ENCODE measurements at regions not wholly inside any gene's neighbourhood (a gene's known extent, or its start where the extent isn't known, plus 50 kb on each side); places are given as distances from the start of the nearest gene placed in this dataset.

- POLR2A ChIA-PET, result no interaction called here
Observed at GRCh38 chr13:53901593-53901992, 873.0 kb downstream of the OLFM4 start.

GRCh38 chr13:53907891-53908290 lies 879.3 kb downstream of the OLFM4 start:
- DNase-seq, result no peak
- no peak overlapping the region for H3K27ac ChIP-seq (ENCODE audit: low read depth, low read length)
- H3K4me3 Mint-ChIP-seq, result no peak overlapping the region
- H3K4me3 ChIP-seq (ENCODE audit: low read length), result no peak overlapping the region
- no peaks in the 10 kb centered on the region for H3K9me3 ChIP-seq (ENCODE audit: low read length)
- CTCF ChIA-PET, result no interaction called here
- H3K9me3 Mint-ChIP-seq, result peaks cover 1 to 36% (median 8%) of the 10 kb centered on the region in 5 donors
- POLR2A ChIA-PET, result no interaction called here
- H3K4me1 Mint-ChIP-seq, result no peaks in the 10 kb centered on the region
- no peak overlapping the region for H3K27ac Mint-ChIP-seq
- H3K27me3 ChIP-seq (ENCODE audit: insufficient read depth, low read length, poor library complexity, severe bottlenecking), result no peaks in the 10 kb centered on the region
- H3K36me3 ChIP-seq (ENCODE audit: insufficient read depth, low read length), result no peaks in the 10 kb centered on the region
- no peaks in the 10 kb centered on the region for H3K4me1 ChIP-seq (ENCODE audit: insufficient read depth, low read length)
- H3K27me3 Mint-ChIP-seq, result no peaks in the 10 kb centered on the region
- H3K36me3 Mint-ChIP-seq, result no peaks in the 10 kb centered on the region

More at GRCh38 chr13:53901593-53901992, 873.0 kb downstream of the OLFM4 start:
- Mint-ChIP-seq H3K27ac (no peak overlapping the region), H3K4me1 (no peaks in the 10 kb centered on the region), H3K36me3 (no peaks in the 10 kb centered on the region), H3K27me3 (no peaks in the 10 kb centered on the region), H3K4me3 (no peak overlapping the region), H3K9me3 (peaks cover 3 to 32% (median 18%) of the 10 kb centered on the region in 5 donors)
- Histone ChIP-seq H3K9me3 (ENCODE audit: low read length) (no peaks in the 10 kb centered on the region), H3K4me1 (ENCODE audit: insufficient read depth, low read length) (no peaks in the 10 kb centered on the region), H3K27ac (ENCODE audit: low read depth, low read length) (no peak overlapping the region), H3K4me3 (ENCODE audit: low read length) (no peak overlapping the region), H3K27me3 (ENCODE audit: insufficient read depth, low read length, poor library complexity, severe bottlenecking) (no peaks in the 10 kb centered on the region), H3K36me3 (ENCODE audit: insufficient read depth, low read length) (no peaks in the 10 kb centered on the region)
- CTCF ChIA-PET, result no interaction called here
- no peak for DNase-seq

- H3K4me3 ChIP-seq (ENCODE audit: low read length), result no peak overlapping the region
- no peak overlapping the region for H3K4me3 Mint-ChIP-seq
- POLR2A ChIA-PET, result no interaction called here
- CTCF ChIA-PET, result no interaction called here
- no peaks in the 10 kb centered on the region for H3K36me3 ChIP-seq (ENCODE audit: insufficient read depth, low read length)
- no peak overlapping the region for H3K27ac Mint-ChIP-seq
- H3K27me3 ChIP-seq (ENCODE audit: insufficient read depth, low read length, poor library complexity, severe bottlenecking), result no peaks in the 10 kb centered on the region
- no peaks in the 10 kb centered on the region for H3K4me1 ChIP-seq (ENCODE audit: insufficient read depth, low read length)
- no peak overlapping the region for H3K27ac ChIP-seq (ENCODE audit: low read depth, low read length)
- H3K36me3 Mint-ChIP-seq, result no peaks in the 10 kb centered on the region
- peaks cover 3 to 12% (median 5%) of the 10 kb centered on the region in 5 donors for H3K9me3 Mint-ChIP-seq
- H3K4me1 Mint-ChIP-seq, result no peaks in the 10 kb centered on the region
- H3K9me3 ChIP-seq (ENCODE audit: low read length), result no peaks in the 10 kb centered on the region
- no peaks in the 10 kb centered on the region for H3K27me3 Mint-ChIP-seq
- DNase-seq, result no peak
Observed at GRCh38 chr13:53920916-53921315, 892.3 kb downstream of the OLFM4 start.

GRCh38 chr13:53921473-53921872 lies 892.9 kb downstream of the OLFM4 start:
- H3K9me3 Mint-ChIP-seq, result peaks cover 3 to 12% (median 7%) of the 10 kb centered on the region in 5 donors
- H3K4me3 ChIP-seq (ENCODE audit: low read length), result no peak overlapping the region
- no peaks in the 10 kb centered on the region for H3K4me1 Mint-ChIP-seq
- no peaks in the 10 kb centered on the region for H3K36me3 Mint-ChIP-seq
- ChIA-PET CTCF (no interaction called here), POLR2A (no interaction called here)
- H3K9me3 ChIP-seq (ENCODE audit: low read length), result no peaks in the 10 kb centered on the region
- no peaks in the 10 kb centered on the region for H3K27me3 Mint-ChIP-seq
- no peak overlapping the region for H3K27ac Mint-ChIP-seq
- H3K27ac ChIP-seq (ENCODE audit: low read depth, low read length), result no peak overlapping the region
- H3K4me1 ChIP-seq (ENCODE audit: insufficient read depth, low read length), result no peaks in the 10 kb centered on the region
- no peak overlapping the region for H3K4me3 Mint-ChIP-seq
- no peaks in the 10 kb centered on the region for H3K27me3 ChIP-seq (ENCODE audit: insufficient read depth, low read length, poor library complexity, severe bottlenecking)
- no peaks in the 10 kb centered on the region for H3K36me3 ChIP-seq (ENCODE audit: insufficient read depth, low read length)
- DNase-seq, result no peak

GRCh38 chr13:53941588-53942190 lies 913.1 kb downstream of the OLFM4 start:
- no peak for DNase-seq
- no peaks in the 10 kb centered on the region for H3K4me1 ChIP-seq (ENCODE audit: insufficient read depth, low read length)
- H3K4me1 Mint-ChIP-seq, result no peaks in the 10 kb centered on the region
- no peaks in the 10 kb centered on the region for H3K36me3 Mint-ChIP-seq
- H3K4me3 Mint-ChIP-seq, result no peak overlapping the region
- H3K27ac Mint-ChIP-seq, result no peak overlapping the region
- ChIA-PET CTCF (no interaction called here), POLR2A (no interaction called here)
- no peak overlapping the region for H3K27ac ChIP-seq (ENCODE audit: low read depth, low read length)
- no peaks in the 10 kb centered on the region for H3K27me3 ChIP-seq (ENCODE audit: insufficient read depth, low read length, poor library complexity, severe bottlenecking)
- peaks cover 5 to 16% (median 6%) of the 10 kb centered on the region in 5 donors for H3K9me3 Mint-ChIP-seq
- H3K4me3 ChIP-seq (ENCODE audit: low read length), result no peak overlapping the region
- no peaks in the 10 kb centered on the region for H3K36me3 ChIP-seq (ENCODE audit: insufficient read depth, low read length)
- no peaks in the 10 kb centered on the region for H3K9me3 ChIP-seq (ENCODE audit: low read length)
- H3K27me3 Mint-ChIP-seq, result no peaks in the 10 kb centered on the region

- Histone ChIP-seq H3K27me3 (ENCODE audit: insufficient read depth, low read length, poor library complexity, severe bottlenecking) (no peaks in the 10 kb centered on the region), H3K27ac (ENCODE audit: low read depth, low read length) (no peak overlapping the region), H3K36me3 (ENCODE audit: insufficient read depth, low read length) (no peaks in the 10 kb centered on the region), H3K9me3 (ENCODE audit: low read length) (no peaks in the 10 kb centered on the region), H3K4me3 (ENCODE audit: low read length) (no peak overlapping the region), H3K4me1 (ENCODE audit: insufficient read depth, low read length) (no peaks in the 10 kb centered on the region)
- POLR2A ChIA-PET, result no interaction called here
- no peak for DNase-seq
- no peaks in the 10 kb centered on the region for H3K4me1 Mint-ChIP-seq
- H3K9me3 Mint-ChIP-seq, result peaks cover 5 to 14% (median 6%) of the 10 kb centered on the region in 5 donors
- CTCF ChIA-PET, result no interaction called here
- H3K27ac Mint-ChIP-seq, result no peak overlapping the region
- no peaks in the 10 kb centered on the region for H3K27me3 Mint-ChIP-seq
- H3K4me3 Mint-ChIP-seq, result no peak overlapping the region
- no peaks in the 10 kb centered on the region for H3K36me3 Mint-ChIP-seq
Observed at GRCh38 chr13:53946500-53946899, 917.9 kb downstream of the OLFM4 start.

GRCh38 chr13:53953183-53953582 lies 924.6 kb downstream of the OLFM4 start:
- H3K4me3 ChIP-seq (ENCODE audit: low read length), result no peak overlapping the region
- no peaks in the 10 kb centered on the region for H3K27me3 Mint-ChIP-seq
- H3K27me3 ChIP-seq (ENCODE audit: insufficient read depth, low read length, poor library complexity, severe bottlenecking), result no peaks in the 10 kb centered on the region
- peaks cover 1 to 25% (median 12%) of the 10 kb centered on the region in 5 donors for H3K9me3 Mint-ChIP-seq
- H3K27ac ChIP-seq (ENCODE audit: low read depth, low read length), result no peak overlapping the region
- no peaks in the 10 kb centered on the region for H3K9me3 ChIP-seq (ENCODE audit: low read length)
- H3K27ac Mint-ChIP-seq, result peak overlapping the region in 1 of 8 donors; percentile 66
- H3K36me3 Mint-ChIP-seq, result no peaks in the 10 kb centered on the region
- DNase-seq, result no peak
- ChIA-PET POLR2A (no interaction called here), CTCF (no interaction called here)
- no peaks in the 10 kb centered on the region for H3K4me1 Mint-ChIP-seq
- no peak overlapping the region for H3K4me3 Mint-ChIP-seq
- H3K36me3 ChIP-seq (ENCODE audit: insufficient read depth, low read length), result no peaks in the 10 kb centered on the region
- H3K4me1 ChIP-seq (ENCODE audit: insufficient read depth, low read length), result no peaks in the 10 kb centered on the region

All from CD8-positive, alpha-beta memory T cell (primary cell).